ENCODE measurements at regions not wholly inside any gene's neighbourhood (a gene's known extent, or its start where the extent isn't known, plus 50 kb on each side); places are given as distances from the start of the nearest gene placed in this dataset.

DNA sequence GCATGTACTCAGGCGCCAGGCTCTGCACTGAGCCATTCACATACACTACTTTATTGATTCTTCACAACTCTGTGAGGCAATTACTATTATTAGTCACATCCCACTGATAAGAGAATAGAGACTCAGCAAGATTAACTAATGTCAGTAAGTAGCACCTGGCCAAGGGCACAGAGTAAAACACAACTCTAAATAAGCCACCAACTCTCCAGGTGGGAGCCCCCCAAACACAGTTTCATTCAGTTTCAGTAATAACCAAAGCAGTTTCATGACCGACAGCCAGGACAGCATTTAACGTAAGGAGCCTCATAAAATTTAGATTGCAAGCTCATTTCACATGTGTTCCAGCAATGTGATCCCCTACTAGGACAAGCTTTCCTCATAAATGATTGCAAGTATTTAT is 323.1 kb upstream of the CCDC196 start:
- Mint-ChIP-seq H3K4me1 (peaks cover 5% of the 10 kb centered on the region), H3K9me3 (peaks cover 5% of the 10 kb centered on the region), H3K36me3 (ENCODE audit: low read depth) (no peaks in the 10 kb centered on the region), H3K27me3 (ENCODE audit: insufficient read depth) (no peaks in the 10 kb centered on the region), H3K27ac (peak overlapping the region; percentile 59), H3K4me3 (no peak overlapping the region)
- Histone ChIP-seq H3K9me3 (ENCODE audit: control insufficient read depth, low read length) (no peaks in the 10 kb centered on the region), H3K4me3 (ENCODE audit: low read length) (no peak overlapping the region), H3K27ac (ENCODE audit: low read depth, low read length) (no peak overlapping the region), H3K27me3 (ENCODE audit: control insufficient read depth, insufficient read depth, low read length, poor library complexity, severe bottlenecking) (no peaks in the 10 kb centered on the region), H3K36me3 (ENCODE audit: control insufficient read depth, insufficient read depth, low read length) (no peaks in the 10 kb centered on the region), H3K9ac (ENCODE audit: extremely low read depth, low read length, poor library complexity, severe bottlenecking) (no peak overlapping the region), H3K4me1 (ENCODE audit: control insufficient read depth, insufficient read depth, low read length) (no peaks in the 10 kb centered on the region)
- 88 to 89% methylated on average over 3 of the region's 3 CpGs for WGBS, 2 experiments (ENCODE audit: insufficient coverage in 1 of 2, insufficient read length in 1 of 2)
- no peak for DNase-seq
- TF ChIP-seq, protein P1, sequence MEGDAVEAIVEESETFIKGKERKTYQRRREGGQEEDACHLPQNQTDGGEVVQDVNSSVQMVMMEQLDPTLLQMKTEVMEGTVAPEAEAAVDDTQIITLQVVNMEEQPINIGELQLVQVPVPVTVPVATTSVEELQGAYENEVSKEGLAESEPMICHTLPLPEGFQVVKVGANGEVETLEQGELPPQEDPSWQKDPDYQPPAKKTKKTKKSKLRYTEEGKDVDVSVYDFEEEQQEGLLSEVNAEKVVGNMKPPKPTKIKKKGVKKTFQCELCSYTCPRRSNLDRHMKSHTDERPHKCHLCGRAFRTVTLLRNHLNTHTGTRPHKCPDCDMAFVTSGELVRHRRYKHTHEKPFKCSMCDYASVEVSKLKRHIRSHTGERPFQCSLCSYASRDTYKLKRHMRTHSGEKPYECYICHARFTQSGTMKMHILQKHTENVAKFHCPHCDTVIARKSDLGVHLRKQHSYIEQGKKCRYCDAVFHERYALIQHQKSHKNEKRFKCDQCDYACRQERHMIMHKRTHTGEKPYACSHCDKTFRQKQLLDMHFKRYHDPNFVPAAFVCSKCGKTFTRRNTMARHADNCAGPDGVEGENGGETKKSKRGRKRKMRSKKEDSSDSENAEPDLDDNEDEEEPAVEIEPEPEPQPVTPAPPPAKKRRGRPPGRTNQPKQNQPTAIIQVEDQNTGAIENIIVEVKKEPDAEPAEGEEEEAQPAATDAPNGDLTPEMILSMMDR (conservative IDR thresholded peaks at IDR 0.05), result no peak

DNA sequence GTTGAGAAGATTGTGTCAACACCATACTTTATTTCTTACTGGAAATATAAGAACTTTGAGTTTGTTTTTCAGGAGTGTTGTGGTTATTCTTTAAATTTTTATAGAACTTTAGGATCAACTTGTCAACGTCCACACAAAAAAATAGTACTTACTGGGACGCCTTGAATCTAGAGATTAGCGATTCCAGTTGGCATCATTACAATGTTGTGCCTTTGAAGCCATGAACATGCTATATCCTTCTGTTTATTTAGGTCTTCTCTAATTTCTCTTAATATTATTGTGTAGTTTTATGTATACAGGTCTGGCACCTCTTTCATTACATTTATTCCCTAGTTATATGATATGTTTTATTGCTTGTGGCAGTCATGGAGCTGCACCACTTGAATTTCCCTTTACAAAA is 320.8 kb upstream of the CCDC196 start:
- Mint-ChIP-seq H3K9me3 (peaks cover 5% of the 10 kb centered on the region), H3K4me3 (no peak overlapping the region), H3K4me1 (peaks cover 5% of the 10 kb centered on the region), H3K27me3 (ENCODE audit: insufficient read depth) (peaks cover 2% of the 10 kb centered on the region), H3K36me3 (ENCODE audit: low read depth) (no peaks in the 10 kb centered on the region), H3K27ac (no peak overlapping the region)
- H3K4me3 ChIP-seq (ENCODE audit: low read length), result no peak overlapping the region
- no peak for DNase-seq
- H3K27me3 ChIP-seq (ENCODE audit: control insufficient read depth, insufficient read depth, low read length, poor library complexity, severe bottlenecking), result no peaks in the 10 kb centered on the region
- 86% methylated on average over 3 of the region's 3 CpGs; no CpG with 5 or more reads in 1 of the 2 experiments for WGBS, 2 experiments (ENCODE audit: insufficient coverage in 1 of 2, insufficient read length in 1 of 2)
- no peaks in the 10 kb centered on the region for H3K36me3 ChIP-seq (ENCODE audit: control insufficient read depth, insufficient read depth, low read length)
- H3K4me1 ChIP-seq (ENCODE audit: control insufficient read depth, insufficient read depth, low read length), result no peaks in the 10 kb centered on the region
- H3K27ac ChIP-seq (ENCODE audit: low read depth, low read length), result no peak overlapping the region
- H3K9me3 ChIP-seq (ENCODE audit: control insufficient read depth, low read length), result no peaks in the 10 kb centered on the region
- H3K9ac ChIP-seq (ENCODE audit: extremely low read depth, low read length, poor library complexity, severe bottlenecking), result no peak overlapping the region
- TF ChIP-seq, protein P1 (conservative IDR thresholded peaks at IDR 0.05), result no peak

DNA sequence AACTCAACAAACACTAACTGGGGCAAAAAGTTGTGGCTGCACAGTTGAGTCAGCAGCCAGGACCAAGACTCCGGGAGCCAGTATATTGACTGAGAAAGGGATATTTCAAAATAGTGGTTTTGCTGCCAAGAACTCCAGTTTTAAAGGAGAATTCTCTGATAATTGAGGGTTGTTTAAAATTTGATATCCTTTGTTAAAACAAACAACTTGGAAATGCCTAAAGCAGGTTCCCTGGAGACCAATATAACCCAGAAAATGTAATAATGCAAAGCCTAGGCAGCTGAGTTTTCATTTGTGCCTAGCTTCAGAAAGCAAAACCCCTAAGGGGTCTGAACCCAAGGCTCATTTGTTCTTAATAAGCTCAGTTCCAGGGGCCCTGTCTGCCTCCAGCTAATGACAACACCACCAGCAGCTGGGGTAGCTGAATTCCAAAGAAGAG is 311.7 kb upstream of the CCDC196 start:
- Histone ChIP-seq H3K9me3 (ENCODE audit: control insufficient read depth, low read length) (peaks cover 5% of the 10 kb centered on the region), H3K27ac (ENCODE audit: low read depth, low read length) (peak overlapping the region; percentile 25), H3K36me3 (ENCODE audit: control insufficient read depth, insufficient read depth, low read length) (no peaks in the 10 kb centered on the region), H3K4me3 (ENCODE audit: low read length) (no peak overlapping the region), H3K9ac (ENCODE audit: extremely low read depth, low read length, poor library complexity, severe bottlenecking) (no peak overlapping the region), H3K4me1 (ENCODE audit: control insufficient read depth, insufficient read depth, low read length) (peaks cover 5% of the 10 kb centered on the region), H3K27me3 (ENCODE audit: control insufficient read depth, insufficient read depth, low read length, poor library complexity, severe bottlenecking) (no peaks in the 10 kb centered on the region)
- WGBS, 2 experiments (ENCODE audit: insufficient coverage in 1 of 2, insufficient read length in 1 of 2), result 93% methylated on average over 1 of the region's 1 CpG; no CpG with 5 or more reads in 1 of the 2 experiments
- Mint-ChIP-seq H3K27me3 (ENCODE audit: insufficient read depth) (peaks cover 2% of the 10 kb centered on the region), H3K4me3 (no peak overlapping the region), H3K4me1 (peaks cover 9% of the 10 kb centered on the region), H3K9me3 (peaks cover 15% of the 10 kb centered on the region), H3K27ac (no peak overlapping the region), H3K36me3 (ENCODE audit: low read depth) (no peaks in the 10 kb centered on the region)
- TF ChIP-seq, protein P1 (conservative IDR thresholded peaks at IDR 0.05), result no peak
- DNase-seq, result no peak

All from endodermal cell (in vitro differentiated cells).